Esophagus muscularis mucosa (tissue), 4 donors: ENCODE measurements at regions not wholly inside any gene's neighbourhood (a gene's known extent, or its start where the extent isn't known, plus 50 kb on each side); places are given as distances from the start of the nearest gene placed in this dataset.

Source experiments
- DNase-seq: peaks from one replicate; pipeline ENCODE4 v3.0.0-alpha.2; 2017; ENCODE audit errors: extremely low spot score
- H3K27ac ChIP-seq, 4 donors: fragments of 200-600 bp; sonication (generic); replicated peaks in 1 of 4; 1 replicate in 3 of 4; 2 replicates in 1 of 4; pipeline ENCODE4 v1.5.1; 2016 to 2019; ENCODE audit warnings: mild to moderate bottlenecking in 1 of 4
- H3K27me3 ChIP-seq, 4 donors: fragments of 200-600 bp; sonication (generic); one replicate each; pipeline versions ENCODE4 v1.5.1 to v1.6.0; 2016 to 2019
- H3K36me3 ChIP-seq, 4 donors: fragments of 200-600 bp; sonication (generic); one replicate each; pipeline ENCODE4 v1.5.1; 2016 to 2019
- H3K4me1 ChIP-seq, 4 donors: fragments of 200-600 bp; sonication (generic); one replicate each; pipeline ENCODE4 v1.5.1; 2016 to 2019
- H3K4me3 ChIP-seq, 4 donors: fragments of 200-600 bp; sonication (generic); 1 replicate in 2 of 4; 2 replicates in 2 of 4; pipeline ENCODE4 v1.5.1; 2016 to 2019; ENCODE audit warnings: mild to moderate bottlenecking in 4 of 4, moderate library complexity in 1 of 4
- H3K9me3 ChIP-seq, 4 donors: fragments of 200-600 bp; sonication (generic); 1 replicate in 3 of 4; 2 replicates in 1 of 4; pipeline ENCODE4 v1.5.1; 2016 to 2019
- EP300 ChIP-seq: sonication (generic); formaldehyde crosslinking; IDR thresholded peaks from one replicate; pipeline ENCODE4 v1.6.1; 2017; ENCODE audit warnings: antibody characterized with exemption
- POLR2A ChIP-seq: fragments of 450-650 bp; IDR thresholded peaks from one replicate; pipeline ENCODE4 v1.6.1; 2017; ENCODE audit warnings: antibody characterized with exemption, moderate library complexity, mild to moderate bottlenecking, low read depth
- POLR2AphosphoS5 ChIP-seq, 2 donors: sonication (generic); formaldehyde crosslinking; IDR thresholded peaks; one replicate each; pipeline ENCODE4 v1.6.1; 2017; ENCODE audit warnings: antibody characterized with exemption in 2 of 2
- WGBS: methylation state at CpG from one replicate; pipeline ENCODE4 v1.1.5; 2018; 5-methylcytosine and 5-hydroxymethylcytosine counted together
- intact Hi-C: fragments of 100-400 bp; cut with DNase I; formaldehyde crosslinking; loops from one replicate; pipeline ENCODE4 v1.15.1; 2023
- TF ChIP-seq, protein P1 (sequence below), 3 experiments: fragments of 200-600 bp in 2 of 3; fragments of 450-650 bp in 1 of 3; sonication (generic) in 2 of 3; IDR thresholded peaks; one replicate each; pipeline ENCODE4 v1.5.1; 2017 to 2019; ENCODE audit warnings: antibody characterized with exemption in 3 of 3, mild to moderate bottlenecking in 2 of 3, moderate library complexity in 1 of 3

- H3K36me3 ChIP-seq = no peaks in the 10 kb centered on the region
- no peaks in the 10 kb centered on the region for H3K4me1 ChIP-seq
- peak; percentile 53 for DNase-seq
- no peaks in the 10 kb centered on the region for H3K9me3 ChIP-seq
- no peak overlapping the region for H3K27ac ChIP-seq
- TF ChIP-seq, protein P1, sequence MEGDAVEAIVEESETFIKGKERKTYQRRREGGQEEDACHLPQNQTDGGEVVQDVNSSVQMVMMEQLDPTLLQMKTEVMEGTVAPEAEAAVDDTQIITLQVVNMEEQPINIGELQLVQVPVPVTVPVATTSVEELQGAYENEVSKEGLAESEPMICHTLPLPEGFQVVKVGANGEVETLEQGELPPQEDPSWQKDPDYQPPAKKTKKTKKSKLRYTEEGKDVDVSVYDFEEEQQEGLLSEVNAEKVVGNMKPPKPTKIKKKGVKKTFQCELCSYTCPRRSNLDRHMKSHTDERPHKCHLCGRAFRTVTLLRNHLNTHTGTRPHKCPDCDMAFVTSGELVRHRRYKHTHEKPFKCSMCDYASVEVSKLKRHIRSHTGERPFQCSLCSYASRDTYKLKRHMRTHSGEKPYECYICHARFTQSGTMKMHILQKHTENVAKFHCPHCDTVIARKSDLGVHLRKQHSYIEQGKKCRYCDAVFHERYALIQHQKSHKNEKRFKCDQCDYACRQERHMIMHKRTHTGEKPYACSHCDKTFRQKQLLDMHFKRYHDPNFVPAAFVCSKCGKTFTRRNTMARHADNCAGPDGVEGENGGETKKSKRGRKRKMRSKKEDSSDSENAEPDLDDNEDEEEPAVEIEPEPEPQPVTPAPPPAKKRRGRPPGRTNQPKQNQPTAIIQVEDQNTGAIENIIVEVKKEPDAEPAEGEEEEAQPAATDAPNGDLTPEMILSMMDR (IDR thresholded peaks at IDR 0.05) = no peak
- intact Hi-C loops = no loop called here
- no peaks in the 10 kb centered on the region for H3K27me3 ChIP-seq
- no peak overlapping the region for H3K4me3 ChIP-seq
- WGBS = 84% methylated on average over 4 of the region's 4 CpGs
These were observed 101.8 kb downstream of the MAT2B start for GRCh38 chr5:163607256-163607655.

- intact Hi-C loops = no loop called here
- Histone ChIP-seq H3K36me3 (no peaks in the 10 kb centered on the region), H3K4me3 (no peak overlapping the region), H3K4me1 (no peaks in the 10 kb centered on the region), H3K9me3 (no peaks in the 10 kb centered on the region), H3K27ac (no peak overlapping the region), H3K27me3 (no peaks in the 10 kb centered on the region)
- no peak for DNase-seq
- TF ChIP-seq POLR2AphosphoS5 (IDR thresholded peaks at IDR 0.05) = no peak
- no peak for TF ChIP-seq EP300
- TF ChIP-seq POLR2A = no peak
- TF ChIP-seq, protein P1 (IDR thresholded peaks at IDR 0.05) = no peak
These were observed 103.2 kb downstream of the MAT2B start for GRCh38 chr5:163608621-163609020.

GRCh38 chr5:163609910-163610309 is 104.5 kb downstream of the MAT2B start:
- 81% methylated on average over 1 of the region's 1 CpG for WGBS
- no peaks in the 10 kb centered on the region for H3K9me3 ChIP-seq
- no peak for DNase-seq
- no peaks in the 10 kb centered on the region for H3K36me3 ChIP-seq
- TF ChIP-seq EP300 = no peak
- TF ChIP-seq, protein P1 (IDR thresholded peaks at IDR 0.05) = no peak
- TF ChIP-seq POLR2AphosphoS5 (IDR thresholded peaks at IDR 0.05) = no peak
- TF ChIP-seq POLR2A = no peak
- no peak overlapping the region for H3K27ac ChIP-seq
- no peaks in the 10 kb centered on the region for H3K27me3 ChIP-seq
- no peaks in the 10 kb centered on the region for H3K4me1 ChIP-seq
- no peak overlapping the region for H3K4me3 ChIP-seq
- intact Hi-C loops = no loop called here

DNA sequence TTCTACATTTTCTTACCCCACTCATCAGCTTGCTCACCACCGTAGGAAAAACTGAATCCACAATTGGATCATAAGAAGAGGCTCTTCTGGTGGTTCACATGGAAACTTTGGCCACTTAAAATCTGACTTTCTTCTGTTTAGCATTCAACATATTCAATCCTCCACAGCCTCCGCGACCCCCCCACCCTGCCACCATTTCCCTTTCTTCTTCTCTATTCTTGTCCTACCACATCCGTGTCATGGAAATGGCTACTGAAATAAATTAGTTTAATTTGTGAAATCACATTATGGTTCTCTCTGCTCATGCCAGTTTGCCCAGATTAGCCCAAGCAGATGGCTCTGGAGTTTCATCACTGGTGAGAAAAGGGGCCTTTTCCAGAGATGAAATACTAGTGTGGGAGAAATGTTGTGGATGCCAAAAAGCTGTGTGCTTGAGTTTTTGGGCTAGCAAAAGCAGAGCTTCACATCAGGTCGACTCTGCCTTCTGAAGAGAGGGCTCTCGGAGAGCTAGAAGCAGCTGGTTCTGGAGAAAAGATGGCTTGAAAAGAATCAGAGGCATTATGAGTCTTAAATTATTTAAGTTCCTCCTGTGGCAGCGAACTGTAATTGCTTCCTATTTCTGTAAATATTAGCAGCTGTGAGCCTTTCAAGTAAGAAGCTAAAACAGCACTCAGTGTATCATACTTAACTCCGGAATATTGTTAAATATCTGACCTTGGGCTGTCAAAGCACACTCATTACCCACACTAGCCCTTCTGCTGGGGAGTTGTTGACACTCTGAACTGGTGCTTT is 107.1 kb downstream of the MAT2B start:
- TF ChIP-seq POLR2A = no peak
- TF ChIP-seq, protein P1 (IDR thresholded peaks at IDR 0.05) = no peak
- no peak for TF ChIP-seq EP300
- TF ChIP-seq POLR2AphosphoS5 (IDR thresholded peaks at IDR 0.05) = no peak
- Histone ChIP-seq H3K27me3 (no peaks in the 10 kb centered on the region), H3K27ac (no peak overlapping the region), H3K9me3 (no peaks in the 10 kb centered on the region), H3K36me3 (no peaks in the 10 kb centered on the region), H3K4me3 (no peak overlapping the region), H3K4me1 (no peaks in the 10 kb centered on the region)
- 58% methylated on average over 8 of the region's 8 CpGs for WGBS
- intact Hi-C loops = no loop called here
- peak; percentile 78 for DNase-seq

GRCh38 chr5:163613150-163613442 is 107.7 kb downstream of the MAT2B start:
- no peaks in the 10 kb centered on the region for H3K27me3 ChIP-seq
- DNase-seq = peak; percentile 77
- H3K9me3 ChIP-seq = no peaks in the 10 kb centered on the region
- H3K36me3 ChIP-seq = no peaks in the 10 kb centered on the region
- no peaks in the 10 kb centered on the region for H3K4me1 ChIP-seq
- intact Hi-C loops = no loop called here
- H3K27ac ChIP-seq = no peak overlapping the region
- TF ChIP-seq, protein P1 (IDR thresholded peaks at IDR 0.05) = no peak
- TF ChIP-seq EP300 (no peak), POLR2A (no peak), POLR2AphosphoS5 (IDR thresholded peaks at IDR 0.05) (no peak)
- no peak overlapping the region for H3K4me3 ChIP-seq
- 48% methylated on average over 4 of the region's 4 CpGs for WGBS
